ENCODE measurements at regions not wholly inside any gene's neighbourhood (a gene's known extent, or its start where the extent isn't known, plus 50 kb on each side); places are given as distances from the start of the nearest gene placed in this dataset.
"Not testable (repeated sequence)": the region's sequence is repeated elsewhere in the genome, so short reads cannot be mapped to it uniquely, and the experiment has no call there.

- DNase-seq, result no peak
Measured at GRCh38 chrX:95797344-95797743, 887.3 kb upstream of the DIAPH2 start.

- DNase-seq, result no peak
Measured at GRCh38 chrX:95823796-95824195, 860.8 kb upstream of the DIAPH2 start.

- DNase-seq, result no peak
Measured at GRCh38 chrX:95835223-95835622, 849.4 kb upstream of the DIAPH2 start.

- no peak for DNase-seq
Measured at GRCh38 chrX:95836517-95836916, 848.1 kb upstream of the DIAPH2 start.

GRCh38 chrX:95841863-95842262, 842.8 kb upstream of the DIAPH2 start:
- DNase-seq, result no peak

GRCh38 chrX:95860127-95860526, 824.5 kb upstream of the DIAPH2 start:
- no peak for DNase-seq

GRCh38 chrX:95875661-95876060, 809.0 kb upstream of the DIAPH2 start:
- no peak for DNase-seq

- no peak for DNase-seq
Measured at GRCh38 chrX:95878874-95879273, 805.8 kb upstream of the DIAPH2 start.

GRCh38 chrX:95884186-95884585, 800.5 kb upstream of the DIAPH2 start:
- no peak for DNase-seq

- peak; percentile 0 for DNase-seq
Measured at GRCh38 chrX:95885074-95885473, 799.6 kb upstream of the DIAPH2 start.

- no peak for DNase-seq
Measured at GRCh38 chrX:95889279-95889678, 795.4 kb upstream of the DIAPH2 start.

GRCh38 chrX:95893636-95894035, 791.0 kb upstream of the DIAPH2 start:
- DNase-seq, result peak; percentile 0

- no peak for DNase-seq
Measured at GRCh38 chrX:95903490-95903889, 781.2 kb upstream of the DIAPH2 start.

- DNase-seq, result no peak
Measured at GRCh38 chrX:95903975-95904374, 780.7 kb upstream of the DIAPH2 start.

GRCh38 chrX:95907081-95907480, 777.6 kb upstream of the DIAPH2 start:
- DNase-seq, result no peak

GRCh38 chrX:95911062-95911461, 773.6 kb upstream of the DIAPH2 start:
- no peak for DNase-seq

GRCh38 chrX:95919605-95920004, 765.0 kb upstream of the DIAPH2 start:
- no peak for DNase-seq

- no peak for DNase-seq
Measured at GRCh38 chrX:95945528-95945927, 739.1 kb upstream of the DIAPH2 start.

GRCh38 chrX:95949588-95949987, 735.1 kb upstream of the DIAPH2 start:
- DNase-seq, result no peak

- no peak for DNase-seq
Measured at GRCh38 chrX:95950679-95951078, 734.0 kb upstream of the DIAPH2 start.

- DNase-seq, result no peak
Measured at GRCh38 chrX:95953564-95953963, 731.1 kb upstream of the DIAPH2 start.

- DNase-seq, result no peak
Measured at GRCh38 chrX:95956745-95957144, 727.9 kb upstream of the DIAPH2 start.

- not testable (repeated sequence) for DNase-seq
Measured at GRCh38 chrX:95973456-95974095, 711.1 kb upstream of the DIAPH2 start.

- DNase-seq, result no peak
Measured at GRCh38 chrX:95974096-95974470, 710.6 kb upstream of the DIAPH2 start.

GRCh38 chrX:95974890-95975289, 709.8 kb upstream of the DIAPH2 start:
- DNase-seq, result no peak

Data from fibroblast of skin of scalp (primary cell).